Sciatic nerve (tissue), 2 donors: ENCODE measurements at regions not wholly inside any gene's neighbourhood (a gene's known extent, or its start where the extent isn't known, plus 50 kb on each side); places are given as distances from the start of the nearest gene placed in this dataset.
A peak's percentile ranks its signal among the peaks of the same experiment; 100 is the strongest.

Experiments
- ATAC-seq: fragments of 200-7000 bp; cut with Tn5 transposase; one replicate; pipeline ENCODE4 v1.9.1; 2020; ENCODE audit warnings: mild to moderate bottlenecking, moderate library complexity
- DNase-seq: peaks from one replicate; pipeline ENCODE4 v3.0.0-alpha.2; 2020; ENCODE audit warnings: low spot score
- intact Hi-C: fragments of 100-400 bp; cut with DNase I; formaldehyde crosslinking; loops from one replicate; pipeline ENCODE4 v1.14.2; 2022
- donor health status: DM: no; HTN: no; CAD: no.
- donor health status: DM: no; HTN: no; CAD: no.

DNA sequence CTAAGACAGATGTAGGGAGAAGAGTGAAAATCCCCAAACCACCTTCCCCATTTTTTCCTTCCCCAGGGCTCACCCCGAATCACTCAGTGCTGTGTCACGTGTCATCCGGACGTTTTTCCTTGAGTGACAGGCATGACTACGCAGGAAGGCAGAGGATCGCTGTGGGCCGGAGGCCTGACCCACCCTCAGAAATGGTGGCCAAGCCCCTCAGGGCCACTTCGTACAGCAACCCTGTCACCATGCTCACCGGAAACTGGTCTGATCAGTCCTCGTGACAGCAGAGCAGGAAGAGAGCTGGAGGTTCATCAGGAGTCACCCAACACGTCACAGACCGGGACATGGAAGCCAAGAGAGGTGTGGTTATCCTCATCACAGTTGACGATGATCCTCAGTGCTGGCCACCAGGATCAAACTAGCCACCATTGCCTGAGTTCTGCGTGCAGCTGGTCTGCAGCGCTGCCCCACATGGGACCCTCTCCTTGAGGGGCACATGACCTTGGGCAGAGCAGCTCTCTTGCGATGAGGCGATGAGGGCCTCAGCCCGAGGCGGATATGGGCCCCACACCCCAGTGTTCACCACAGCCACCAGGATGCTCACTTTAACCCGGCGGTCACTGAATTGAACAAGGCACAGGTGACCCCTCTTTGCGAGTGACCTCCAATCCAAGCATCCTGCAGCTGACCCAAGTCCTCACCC, 99.3 kb upstream of the INSIG1 start:
- intact Hi-C loops: no loop called here
- DNase-seq (peak; percentile 23), ATAC-seq (no peak)

DNA sequence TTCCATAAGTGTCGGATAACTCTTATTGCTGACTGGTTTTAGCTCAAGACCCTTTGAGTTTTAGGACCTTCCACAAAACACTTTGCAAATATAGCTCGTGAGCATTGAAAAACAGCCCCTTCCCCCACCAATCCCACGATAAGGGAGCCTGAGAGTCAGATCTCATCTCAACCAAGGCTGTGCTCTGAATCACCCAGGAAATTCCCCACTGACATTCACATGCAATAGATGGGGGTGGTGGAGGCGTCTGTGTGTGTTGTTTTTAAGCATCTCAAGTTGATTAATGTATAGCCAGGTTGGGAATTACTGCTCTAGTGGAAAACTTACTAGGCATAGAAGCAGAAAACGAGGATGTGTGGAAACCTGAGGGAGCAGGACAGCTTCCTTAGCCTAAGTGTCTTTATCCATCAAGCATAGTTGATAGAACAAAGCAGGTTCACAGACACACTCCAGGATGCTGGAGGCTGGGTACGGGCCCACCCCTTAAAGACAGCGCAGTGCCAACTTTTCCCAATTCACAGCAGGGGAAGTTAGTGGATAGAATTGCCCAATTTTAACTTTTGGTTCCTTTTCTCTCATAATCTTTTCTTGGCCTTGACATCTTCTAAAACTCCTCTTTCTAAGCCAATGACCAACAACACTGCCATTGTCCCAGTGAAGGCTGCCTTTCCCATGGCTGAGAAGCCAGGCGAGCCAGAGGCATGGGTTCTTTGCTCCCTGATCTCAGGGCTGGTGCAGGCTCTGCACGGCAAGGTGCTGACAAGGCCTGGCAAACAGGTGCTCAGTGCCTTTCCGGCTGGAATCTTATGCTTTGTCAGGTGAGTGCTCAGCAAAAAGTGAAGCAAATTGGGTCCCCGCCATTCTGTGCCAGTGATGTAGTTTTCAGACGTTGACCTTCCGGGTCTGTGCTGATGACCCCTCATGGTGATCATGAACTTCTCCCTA, 98.5 kb upstream of the INSIG1 start:
- ATAC-seq (no peak), DNase-seq (no peak)
- intact Hi-C loops: no loop called here

DNA sequence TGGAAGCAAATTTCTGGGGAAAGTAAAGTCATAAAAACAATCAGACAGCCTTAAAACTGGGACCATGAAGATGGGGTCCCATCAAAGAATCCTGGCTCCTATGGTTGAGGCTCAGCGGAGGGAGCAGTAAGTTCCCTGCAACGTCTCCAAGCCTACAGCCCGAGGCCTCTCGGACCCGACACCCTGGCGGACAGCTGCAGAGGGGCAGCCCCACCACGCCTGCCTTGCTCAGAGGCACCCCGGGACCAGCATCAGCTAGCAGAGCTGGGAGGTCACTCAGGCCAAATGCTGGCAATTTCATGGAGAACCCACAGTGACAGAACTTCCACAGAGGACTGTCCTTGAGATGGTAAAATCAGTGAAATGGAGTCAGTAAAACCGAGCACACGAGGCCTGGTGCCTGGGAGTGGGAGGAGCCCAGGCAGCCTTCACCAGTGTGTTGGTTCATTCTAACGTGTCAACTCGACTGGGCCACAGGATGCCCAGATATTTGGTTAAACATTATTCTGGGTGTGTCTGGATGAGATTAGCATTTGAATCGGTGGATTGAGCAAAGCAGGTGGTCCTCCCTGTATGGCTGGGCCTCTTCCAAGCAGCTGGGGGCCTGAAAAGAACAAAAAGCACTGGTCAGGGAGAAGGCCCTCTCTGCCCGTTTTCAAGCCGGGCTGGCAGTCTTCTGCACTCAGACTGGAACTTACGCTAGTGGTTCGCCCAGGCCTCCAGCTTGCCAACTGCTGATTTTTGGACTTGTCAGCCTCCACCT, 96.2 kb upstream of the INSIG1 start:
- DNase-seq: no peak
- no peak for ATAC-seq
- intact Hi-C loops: no loop called here

DNA sequence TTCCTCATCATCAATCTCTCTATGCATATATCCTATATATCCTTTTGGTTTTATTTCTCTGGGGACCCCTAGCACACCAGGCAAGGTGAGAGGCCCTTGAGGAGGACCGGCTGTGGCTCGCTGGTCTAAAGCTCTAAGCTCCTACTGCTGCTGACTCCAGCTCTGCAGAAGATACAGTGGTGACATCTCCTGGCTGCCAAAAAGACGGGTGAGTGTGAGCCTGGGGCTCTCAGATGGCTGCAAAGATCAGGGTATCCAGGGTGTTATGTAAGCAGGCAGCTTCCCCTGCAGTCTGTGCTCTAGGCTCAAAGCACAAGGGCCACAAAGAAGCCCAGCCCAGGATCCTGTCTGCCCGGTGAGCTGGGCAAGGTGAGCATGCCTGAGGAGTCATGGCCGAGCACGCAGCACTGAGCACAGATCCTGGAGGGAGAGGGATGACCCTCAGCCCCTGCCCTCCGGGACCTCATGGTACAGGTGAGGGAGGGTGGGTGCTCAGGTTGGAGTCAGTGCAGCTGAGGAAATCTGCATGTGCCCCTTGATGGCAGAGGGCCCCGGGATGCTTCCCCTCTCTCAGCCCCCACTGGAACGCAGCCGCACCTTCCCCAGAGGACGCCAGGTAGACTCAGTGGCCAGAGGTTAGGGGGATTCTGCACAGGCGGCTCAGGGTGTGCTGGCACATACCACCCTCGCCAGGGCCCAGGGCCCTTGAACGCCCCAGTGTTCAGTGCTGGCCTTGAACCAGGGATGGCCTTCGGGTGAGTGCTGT, 95.4 kb upstream of the INSIG1 start:
- DNase-seq: peak; percentile 40
- no peak for ATAC-seq
- intact Hi-C loops: no loop called here

DNA sequence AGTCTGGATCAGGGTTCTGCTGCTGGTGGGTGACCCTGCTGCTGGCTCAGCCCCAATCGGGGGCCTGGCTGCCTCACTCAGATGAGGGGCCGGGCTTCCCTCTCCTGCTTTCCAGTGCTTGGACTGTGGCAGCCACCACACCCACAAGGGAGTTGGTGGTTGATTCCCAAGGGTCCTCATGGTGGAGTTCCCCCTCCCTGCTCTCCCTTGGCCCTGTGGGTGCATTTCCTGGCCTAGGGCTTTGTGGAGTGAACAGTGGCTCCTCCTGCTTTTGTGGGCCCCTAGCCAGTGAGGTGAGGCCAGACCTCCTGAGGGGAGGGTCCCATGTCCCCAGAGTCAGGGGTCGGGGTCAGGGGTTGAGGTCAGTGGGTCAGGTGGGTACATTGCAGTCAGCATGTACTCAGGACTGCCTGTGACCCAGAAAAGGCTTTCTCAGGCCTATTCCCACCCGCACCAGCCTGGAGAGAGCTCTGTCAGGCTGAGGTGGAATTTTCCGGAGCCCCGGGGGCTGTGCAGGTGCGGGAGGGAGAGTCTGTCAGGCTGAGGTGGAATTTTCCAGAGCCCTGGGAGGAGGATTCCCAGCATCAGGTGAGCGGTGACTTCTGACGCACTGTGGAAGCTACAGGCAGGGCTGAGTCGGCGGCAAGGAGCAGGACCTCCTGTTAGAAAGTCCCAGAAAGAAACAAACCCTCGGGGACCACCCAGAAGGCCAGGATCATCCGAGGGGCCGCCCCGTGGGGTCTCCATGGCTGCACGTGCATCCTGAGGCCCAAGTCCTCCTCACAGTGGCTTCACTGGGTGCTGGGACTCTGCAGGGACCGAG, 94.4 kb upstream of the INSIG1 start:
- intact Hi-C loops: no loop called here
- peak; percentile 46 for DNase-seq
- no peak for ATAC-seq

DNA sequence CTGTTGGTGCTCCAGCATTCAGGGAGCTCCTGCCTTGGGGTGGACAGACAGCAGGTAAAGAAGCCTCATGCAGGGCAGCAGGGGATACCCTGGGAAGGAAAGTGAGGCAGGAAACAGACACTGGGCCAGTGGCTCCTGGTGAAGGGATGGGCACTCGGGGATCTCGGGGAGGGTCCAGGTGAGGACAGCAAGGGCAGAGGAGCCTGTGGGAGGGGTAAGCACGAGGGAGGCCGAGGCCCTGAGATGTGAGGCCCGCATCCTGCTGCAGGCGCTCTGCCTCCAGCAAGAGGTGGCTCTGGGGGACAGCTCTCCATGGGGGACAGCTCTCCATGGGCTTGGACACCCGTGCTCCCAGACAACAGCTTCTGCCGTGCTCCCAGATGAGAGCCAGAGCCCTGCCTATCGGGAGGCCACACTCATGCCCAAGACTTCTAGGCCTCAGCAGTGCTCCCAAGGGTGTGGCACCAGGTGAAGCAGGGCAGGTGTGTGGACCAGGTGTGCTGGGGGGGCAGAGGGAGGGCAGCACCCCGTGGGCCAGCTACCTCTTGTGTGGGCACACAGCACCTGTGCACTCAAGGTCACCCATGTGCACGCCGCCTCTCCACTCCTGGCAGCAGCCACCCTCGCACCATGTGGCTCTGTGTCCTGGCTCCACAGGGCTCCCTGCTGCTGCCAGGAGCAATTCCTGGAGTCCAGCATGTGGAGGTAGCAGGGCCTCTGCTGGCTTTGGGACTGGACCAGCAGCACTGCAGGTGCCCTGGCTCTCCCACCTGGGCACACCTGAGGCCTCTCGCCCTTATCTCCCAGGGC, 93.6 kb upstream of the INSIG1 start:
- ATAC-seq (no peak), DNase-seq (peak; percentile 23)
- intact Hi-C loops: no loop called here

DNA sequence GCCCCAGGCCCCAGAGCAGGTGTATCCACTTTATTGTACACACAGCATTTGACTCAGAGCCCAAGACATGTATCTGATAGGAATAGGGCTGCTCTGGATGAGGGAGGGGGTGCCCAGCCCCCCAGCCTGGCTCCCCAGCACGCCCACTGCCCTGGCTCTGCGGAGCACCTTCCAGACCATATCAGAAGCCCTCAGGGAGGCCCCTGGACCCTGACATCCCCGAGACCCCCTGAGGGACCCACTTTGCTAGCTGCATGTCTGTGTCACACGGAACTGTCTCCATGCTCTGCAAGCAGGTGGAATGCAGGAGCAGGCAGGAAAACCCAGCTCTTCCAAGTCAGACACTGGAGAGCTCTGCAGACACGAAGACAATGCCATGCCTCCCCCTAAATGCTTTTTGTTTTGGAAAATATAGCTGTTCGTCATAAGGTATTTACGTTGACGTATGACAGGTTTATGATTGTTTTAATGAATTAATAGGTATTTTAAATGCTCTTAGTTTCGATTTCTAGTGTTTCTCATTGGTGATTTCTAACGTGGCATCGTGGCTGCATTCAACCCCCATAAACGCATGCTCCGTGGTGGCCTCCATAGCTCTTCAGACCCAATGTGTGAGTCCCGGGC, 92.8 kb upstream of the INSIG1 start:
- DNase-seq: no peak
- intact Hi-C loops: no loop called here

DNA sequence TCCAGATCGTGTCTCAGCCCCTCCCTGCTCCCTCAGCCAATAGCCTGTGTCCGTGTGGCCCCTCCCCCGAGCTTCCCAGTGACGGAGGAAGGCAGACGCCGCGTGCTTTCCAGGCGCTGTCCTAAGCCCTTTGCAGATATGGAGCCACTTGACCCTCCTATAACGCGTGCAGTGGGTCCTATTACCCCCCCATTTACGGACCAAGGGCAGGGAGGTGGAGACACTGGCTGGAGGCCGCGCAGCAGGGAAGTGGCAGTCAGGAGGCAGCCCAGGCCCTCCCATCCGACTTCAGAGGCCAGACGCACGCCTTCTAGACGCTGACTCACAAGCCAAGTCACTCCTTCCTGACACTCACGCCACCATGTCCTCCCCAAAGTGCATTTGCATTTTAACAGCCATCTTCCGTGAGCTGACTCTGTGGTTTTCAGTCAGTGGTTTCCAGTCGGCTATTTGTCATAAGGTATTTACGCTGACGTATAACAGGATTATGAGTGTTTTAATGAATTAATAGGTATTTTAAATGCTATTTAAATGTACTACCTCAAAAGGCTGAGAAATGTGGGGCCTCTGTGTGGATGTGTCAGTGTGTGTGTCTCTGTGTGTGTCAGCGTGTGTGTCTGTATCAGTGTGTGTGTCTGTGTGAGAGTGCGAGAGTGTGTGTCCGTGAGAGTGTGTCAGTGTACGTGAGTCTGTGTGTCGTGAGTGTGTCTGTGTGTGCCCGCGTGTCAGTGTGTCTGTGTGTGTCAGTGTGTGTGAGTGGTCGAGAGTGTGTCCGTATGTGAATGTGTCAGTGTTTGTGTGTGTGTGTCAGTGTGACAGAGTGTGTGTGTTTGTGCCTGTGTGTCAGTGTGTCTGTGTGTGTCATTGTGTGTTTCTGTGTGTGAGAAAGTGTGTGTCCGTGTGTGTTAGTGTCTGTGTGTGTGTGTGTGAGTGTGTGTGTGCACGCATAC, 92.0 kb upstream of the INSIG1 start:
- DNase-seq (peak; percentile 87), ATAC-seq (peak; percentile 93)
- intact Hi-C loops: no loop called here

More for the DNA sequence above, 92.8 kb upstream of the INSIG1 start:
- ATAC-seq: no peak

DNA sequence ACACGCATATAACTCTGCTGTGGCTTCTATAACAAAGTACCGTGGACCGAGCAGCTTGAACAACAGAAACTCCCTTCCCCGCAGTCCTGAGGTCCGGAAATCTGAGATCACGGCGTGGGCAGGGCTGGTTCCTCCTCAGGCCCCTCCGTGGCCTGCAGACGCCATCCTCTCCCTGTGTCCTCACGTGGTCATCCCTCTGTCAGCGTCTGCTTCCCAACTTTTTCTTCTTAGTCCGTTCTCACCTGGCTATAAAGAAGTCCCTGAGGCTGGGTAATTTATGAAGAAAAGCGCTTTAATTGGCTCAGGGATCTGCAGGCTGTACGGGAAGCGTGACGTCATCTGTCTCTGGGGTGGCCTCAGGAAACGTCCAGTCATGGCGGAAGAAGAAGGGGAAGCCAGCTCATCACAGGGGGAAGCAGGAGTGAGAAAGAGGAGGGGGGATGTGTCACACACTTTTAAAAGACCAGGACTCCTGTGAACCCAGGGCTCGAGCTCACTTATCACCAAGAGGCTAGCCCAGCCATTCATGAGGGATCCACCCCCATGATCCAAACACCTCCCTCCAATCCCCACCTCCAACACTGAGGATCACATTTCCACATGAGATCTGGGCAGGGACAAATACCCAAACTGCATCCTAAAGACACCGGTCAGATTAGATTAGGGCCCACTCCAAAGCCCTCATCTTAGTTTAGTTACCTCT, 91.2 kb upstream of the INSIG1 start:
- DNase-seq (peak; percentile 82), ATAC-seq (peak; percentile 66)
- intact Hi-C loops: no loop called here

DNA sequence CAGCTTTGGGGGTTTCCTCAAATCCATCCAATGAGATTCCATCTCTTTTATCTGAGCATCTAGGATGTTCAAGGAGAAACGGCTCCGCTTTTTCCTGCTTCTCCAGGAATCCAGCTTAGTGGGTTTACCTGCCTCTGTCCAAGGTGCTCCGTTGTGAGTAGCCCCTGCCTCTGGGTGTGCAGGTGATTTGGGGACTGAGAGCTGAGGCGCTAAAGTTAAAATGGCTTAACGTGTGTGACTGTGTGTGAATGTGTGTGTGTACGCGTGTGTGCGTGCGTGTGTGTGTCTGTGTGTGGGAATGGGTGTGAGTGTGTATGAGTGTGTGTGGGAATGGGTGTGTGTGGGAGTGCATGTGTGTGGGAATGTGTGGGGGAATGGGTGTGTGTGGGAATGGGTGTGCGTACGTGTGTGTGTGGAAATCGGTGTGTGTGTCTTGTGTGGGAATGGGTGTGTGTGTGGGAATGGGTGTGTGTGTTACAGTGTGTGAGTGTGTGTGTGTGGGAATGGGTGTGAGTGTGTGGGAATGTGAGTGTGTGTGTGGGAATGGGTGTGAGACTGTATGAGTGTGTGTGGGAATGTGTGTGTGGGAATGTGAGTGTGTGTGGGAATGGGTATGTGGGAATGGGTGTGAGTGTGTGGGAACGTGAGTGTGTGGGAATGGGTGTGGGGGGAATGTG, 90.2 kb upstream of the INSIG1 start:
- ATAC-seq (no peak), DNase-seq (no peak)
- intact Hi-C loops: no loop called here

DNA sequence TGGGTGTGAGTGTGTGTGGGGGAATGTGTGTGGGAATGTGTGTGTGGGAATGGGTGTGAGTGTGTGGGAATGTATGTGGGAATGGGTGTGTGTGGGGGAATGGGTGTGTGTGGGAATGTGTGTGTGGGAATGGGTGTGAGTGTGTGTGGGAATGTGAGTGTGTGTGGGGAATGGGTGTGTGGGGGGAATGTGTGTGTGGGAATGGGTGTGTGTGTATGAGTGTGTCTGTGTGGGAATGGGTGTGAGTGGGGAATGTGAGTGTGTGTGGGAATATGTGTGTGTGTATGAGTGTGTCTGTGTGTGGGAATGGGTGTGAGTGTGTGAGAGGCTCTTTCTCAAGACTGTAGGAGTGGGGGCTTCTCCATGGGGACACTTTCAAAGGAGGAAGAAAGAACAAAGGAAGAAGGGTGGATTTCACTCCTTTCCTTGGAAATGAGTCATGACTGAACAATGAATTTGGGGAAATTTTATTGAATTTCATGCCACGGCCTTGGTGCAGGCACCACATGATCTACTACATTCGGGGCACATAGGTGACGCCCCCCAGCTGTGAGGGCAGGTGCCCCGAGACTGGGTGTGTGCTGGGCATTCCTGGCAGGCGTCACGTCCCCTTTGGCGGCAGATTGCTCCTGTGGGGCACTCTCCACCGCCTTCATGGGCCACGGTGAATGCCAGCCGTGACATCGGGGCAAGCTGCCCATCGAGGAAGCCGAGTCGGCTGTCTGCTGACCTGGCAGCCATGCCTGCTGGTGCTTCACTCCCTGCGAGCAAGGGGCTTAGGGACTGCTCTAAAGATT, 88.8 kb upstream of the INSIG1 start:
- intact Hi-C loops: no loop called here
- no peak for ATAC-seq
- no peak for DNase-seq

DNA sequence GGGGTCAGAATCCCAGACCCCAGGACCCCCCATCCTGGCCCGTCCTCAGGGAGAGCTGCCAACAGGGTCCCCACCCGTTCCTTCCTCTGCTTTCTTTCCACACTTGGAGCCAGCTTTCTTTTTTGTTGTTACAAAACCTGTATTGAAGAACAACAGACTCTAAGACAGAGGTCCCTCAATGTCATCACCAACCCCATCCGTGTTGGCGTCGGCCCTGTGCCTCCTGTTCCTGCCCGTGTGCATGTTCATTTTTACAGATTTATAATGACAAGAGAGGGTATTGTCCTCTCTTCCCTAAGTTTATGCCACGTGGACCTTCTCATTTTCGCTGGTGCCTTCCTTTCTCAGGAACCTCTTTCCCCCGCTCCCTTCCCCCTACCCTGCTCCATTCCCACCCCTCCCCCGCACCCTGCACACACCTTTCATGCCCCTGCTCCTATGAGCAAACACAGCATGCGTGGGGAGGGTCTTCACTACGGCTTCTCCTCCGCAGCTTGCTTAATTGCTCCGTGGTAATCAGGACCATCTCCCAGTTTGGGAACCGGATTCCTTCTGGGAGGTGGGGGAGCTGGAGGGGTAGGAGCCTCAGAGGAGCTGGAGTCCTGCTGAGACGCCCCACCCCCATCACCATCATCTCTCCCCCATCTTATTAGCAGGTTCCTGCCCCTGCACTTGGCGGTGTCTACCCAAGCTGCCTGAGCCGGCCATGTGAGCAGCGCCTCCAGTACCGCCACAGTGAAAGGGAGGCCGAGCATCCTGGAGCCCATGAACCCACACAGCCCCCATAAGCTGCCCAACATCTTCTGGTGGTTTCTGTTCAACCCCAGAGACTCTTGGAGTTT, 88.0 kb upstream of the INSIG1 start:
- intact Hi-C loops: no loop called here
- no peak for DNase-seq
- ATAC-seq: no peak

DNA sequence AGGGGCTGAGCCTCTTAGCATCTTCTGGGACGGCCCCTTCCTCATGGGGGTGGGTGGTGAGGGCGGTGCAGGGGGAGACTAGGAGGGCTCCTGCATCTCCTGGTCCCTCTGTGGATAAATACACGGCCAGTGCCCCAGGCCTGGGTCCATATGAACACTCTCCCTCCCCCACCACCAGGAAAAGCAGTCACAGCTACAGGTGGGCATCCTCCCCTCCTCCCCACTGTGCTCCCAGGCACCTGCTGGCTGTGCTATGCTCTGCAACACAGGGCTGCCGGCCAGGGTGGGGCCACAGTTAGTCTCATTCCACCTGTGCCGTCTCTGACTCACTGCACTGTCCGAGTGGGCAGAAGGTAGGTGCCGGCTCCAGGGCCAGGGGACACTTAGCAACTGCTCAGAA, 87.3 kb upstream of the INSIG1 start:
- intact Hi-C loops: no loop called here

More for the DNA sequence above, 87.3 kb upstream of the INSIG1 start:
- ATAC-seq: no peak
- DNase-seq: no peak
